NCI-H524 (cell line): ENCODE measurements at regions not wholly inside any gene's neighbourhood (a gene's known extent, or its start where the extent isn't known, plus 50 kb on each side); places are given as distances from the start of the nearest gene placed in this dataset.

Experiments
- DNase-seq, 2 experiments: peaks; one replicate each; lab custom pipeline; 2025; lab: John Stamatoyannopoulos, UW

DNA sequence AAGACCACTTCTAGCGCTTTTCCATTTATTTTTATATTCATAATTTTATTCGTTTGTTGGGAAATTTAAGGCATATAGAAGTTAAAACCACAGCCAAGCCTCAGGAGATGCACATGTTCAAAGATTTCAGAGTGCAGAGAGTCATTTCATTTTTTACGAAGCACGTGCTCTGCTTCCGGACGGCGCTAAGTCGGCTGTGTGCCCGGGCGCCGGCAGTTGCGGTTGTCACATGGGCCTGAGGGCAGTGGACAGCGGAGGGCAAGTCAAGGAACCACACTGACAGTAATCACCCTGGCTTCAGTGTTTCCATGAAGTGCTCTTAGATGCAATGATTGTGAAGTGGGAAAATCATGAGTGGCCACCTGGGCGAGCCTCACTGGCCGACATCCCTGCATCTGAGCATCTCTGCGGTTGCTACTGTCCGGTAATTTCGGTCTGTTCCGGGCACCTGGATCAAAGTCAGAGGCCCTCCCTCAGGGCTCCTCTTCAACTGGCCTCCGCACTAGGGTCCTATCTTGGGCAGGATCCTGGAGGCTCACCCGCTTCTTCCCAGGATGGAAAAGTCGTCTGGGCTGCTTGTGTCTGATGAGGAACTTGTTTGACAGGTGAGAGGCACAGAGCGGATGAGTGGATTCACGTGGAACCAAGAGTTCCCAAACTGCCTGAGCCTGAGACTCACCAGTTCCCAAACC lies 90.8 kb downstream of the DACT2 start:
- DNase-seq, result no peak

DNA sequence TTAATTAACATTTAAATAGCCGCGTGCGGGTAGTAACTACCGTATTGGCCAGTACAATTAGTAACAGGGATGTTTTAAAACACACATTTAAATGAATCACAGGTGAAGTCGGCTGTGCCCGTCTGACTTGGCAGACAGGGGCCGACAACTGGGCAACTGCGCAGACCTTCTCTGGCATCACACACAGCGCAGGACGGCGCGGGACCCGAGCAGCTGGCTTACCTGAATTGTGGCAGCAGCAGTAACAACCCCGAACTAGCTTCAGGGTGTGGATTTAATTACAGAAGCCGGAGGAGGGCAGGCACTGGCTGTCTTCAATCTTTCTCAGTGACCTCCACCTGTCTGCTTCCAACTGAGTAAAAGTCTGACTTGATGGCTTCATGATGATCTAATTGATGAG lies 91.7 kb downstream of the DACT2 start:
- no peak for DNase-seq

DNA sequence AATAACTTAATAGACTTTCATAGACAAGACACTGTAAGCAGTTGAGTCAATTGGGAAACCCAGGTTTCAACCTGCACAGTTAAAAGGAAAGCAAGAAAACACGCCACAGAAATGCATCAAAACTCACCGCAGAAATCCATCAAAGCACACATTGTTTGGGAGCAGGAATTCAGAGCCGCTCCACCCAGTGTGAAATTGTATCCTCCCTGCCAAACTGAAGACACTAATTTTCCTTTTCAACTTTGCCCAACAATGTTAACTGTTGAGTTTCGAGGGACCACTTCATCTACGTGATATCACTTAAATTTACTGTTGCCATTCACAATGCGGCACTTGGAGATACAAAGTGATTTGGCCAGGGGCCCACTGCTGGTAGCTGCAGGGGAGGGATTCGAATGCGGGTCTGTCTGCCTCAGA lies 92.7 kb downstream of the DACT2 start:
- DNase-seq, result no peak

DNA sequence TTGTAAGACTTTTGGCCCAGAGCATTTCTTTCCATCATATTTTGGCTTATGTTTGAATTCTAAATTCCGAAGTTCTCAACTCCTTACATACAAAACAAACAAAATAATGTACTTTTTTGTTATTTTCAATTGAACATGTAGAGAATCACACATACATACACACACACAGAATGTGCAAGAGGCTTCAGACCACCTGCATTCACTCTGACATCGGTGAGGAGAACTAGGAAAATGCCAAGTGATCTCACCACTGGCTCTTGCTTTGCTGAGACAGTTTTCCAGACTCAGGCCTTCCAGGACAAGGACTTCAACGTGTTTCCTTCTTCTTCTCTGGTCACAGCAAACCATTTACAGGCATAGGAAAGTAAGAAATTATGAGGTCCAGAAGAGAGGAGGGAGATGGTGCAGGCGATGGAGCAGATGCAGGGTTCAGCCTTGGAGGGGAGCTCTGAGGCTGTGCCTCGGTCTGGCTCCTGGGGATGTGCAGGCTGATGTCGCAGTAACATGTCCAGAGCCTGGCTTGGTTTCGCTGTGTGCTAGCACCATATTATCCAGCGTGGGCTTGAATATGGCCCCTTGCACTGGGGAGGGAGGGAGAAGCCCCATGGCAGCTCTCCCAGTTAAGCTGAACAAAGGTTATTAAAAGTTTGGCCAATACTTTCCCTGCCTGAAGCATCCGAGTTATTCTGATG lies 93.4 kb downstream of the DACT2 start:
- DNase-seq, result no peak

DNA sequence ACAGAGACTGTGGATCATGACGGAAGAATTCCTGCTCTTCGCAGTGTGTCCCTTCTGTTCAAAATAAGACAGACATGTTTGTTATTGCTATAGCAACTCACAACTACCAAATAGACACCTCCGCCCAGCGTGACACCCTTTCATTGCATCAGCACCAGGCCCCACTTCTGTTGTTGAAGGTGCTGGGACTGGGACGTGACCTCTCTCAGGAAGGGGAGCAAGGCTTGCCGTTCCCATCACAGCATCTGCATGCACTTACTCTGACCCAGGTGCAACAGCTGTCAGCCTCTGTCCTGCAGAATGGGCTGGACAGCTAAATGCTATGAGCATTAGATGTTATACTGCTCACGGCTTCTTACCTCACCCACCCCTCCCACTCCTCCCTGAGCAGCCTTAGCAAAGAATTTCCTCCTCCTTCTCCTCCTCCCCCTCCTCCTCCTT lies 94.1 kb downstream of the DACT2 start:
- no peak for DNase-seq

DNA sequence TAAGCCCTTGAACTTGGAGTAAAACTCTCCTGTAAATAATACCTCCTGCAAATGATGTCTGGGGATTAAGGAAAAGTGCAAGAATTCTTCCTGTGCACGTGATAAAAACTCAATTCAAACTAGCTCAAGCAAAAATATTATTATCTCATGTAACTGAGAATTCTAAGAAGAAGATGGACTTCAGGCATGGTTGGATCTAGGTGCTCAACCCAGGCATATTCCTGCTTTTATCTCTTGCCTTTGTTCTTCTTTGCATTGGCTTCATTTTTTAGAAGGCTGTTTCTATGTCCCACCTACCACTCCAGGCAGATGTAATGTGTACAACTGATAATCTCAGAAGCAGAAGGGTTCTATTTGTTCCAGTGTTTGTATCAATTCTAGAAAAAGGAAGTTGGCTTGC lies 95.8 kb downstream of the DACT2 start:
- DNase-seq, result no peak

DNA sequence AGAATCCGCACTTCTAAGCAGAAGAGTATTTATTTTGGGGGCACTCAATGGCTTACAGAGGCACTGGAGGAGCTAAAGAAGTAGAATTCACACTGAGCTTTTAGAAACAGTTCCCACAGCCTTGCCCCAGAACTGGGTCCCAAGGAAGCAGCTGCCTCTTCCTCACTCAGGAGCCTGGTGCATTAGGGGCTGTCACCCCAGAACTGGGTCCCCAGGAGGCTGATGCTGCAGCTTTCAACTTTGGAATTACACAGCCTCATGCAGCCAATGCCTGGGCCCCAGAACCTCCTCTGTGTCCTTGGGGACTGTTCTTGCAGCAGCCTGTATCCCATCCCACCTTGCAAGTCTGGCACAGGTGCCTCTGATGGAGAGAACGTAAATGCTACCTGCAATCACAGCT lies 96.4 kb downstream of the DACT2 start:
- no peak for DNase-seq

DNA sequence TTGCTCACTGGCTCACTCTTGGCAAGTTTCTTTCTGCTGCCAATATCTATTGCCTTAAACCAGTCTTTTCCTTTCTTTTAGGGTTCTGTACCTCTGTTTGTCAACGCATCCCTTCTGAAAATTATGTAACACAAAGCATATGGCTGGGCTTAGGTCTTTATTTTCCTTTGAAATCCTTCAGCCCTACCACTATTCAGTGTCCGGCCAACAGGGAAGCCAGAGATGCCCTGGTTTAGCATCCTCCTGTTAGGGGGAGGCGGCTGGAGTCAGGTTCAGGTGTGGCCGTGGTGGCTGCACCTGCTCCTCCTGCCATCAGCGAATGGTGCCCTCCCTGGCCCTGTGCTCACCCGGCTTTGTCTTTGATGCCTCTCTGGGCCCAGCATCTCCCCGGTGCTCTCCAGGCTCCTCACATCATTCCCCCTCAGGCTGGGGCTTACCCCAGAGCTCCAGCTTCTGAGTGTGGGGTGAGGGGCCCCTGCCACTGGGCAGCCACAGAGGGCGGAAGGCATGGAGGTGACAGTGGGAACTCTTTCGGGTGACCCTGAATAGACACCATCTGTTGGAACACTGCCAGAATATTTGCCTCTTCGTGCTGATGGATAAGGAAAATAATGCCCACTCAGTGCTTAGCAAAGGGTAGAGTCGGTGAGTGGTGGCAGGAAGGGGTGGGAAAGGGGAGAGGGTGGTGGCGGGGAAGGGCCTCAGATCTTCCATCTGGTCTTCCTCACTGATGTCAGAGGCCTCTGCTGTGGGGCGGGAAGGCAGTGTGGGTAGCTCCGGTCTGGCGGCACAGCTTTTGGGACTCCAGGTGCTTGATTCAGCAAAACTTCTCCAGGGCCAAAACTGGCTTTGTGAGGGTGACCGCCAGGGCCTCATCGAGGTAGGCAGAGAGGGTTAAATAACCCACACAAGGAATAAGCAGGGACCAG lies 97.2 kb downstream of the DACT2 start:
- no peak for DNase-seq

DNA sequence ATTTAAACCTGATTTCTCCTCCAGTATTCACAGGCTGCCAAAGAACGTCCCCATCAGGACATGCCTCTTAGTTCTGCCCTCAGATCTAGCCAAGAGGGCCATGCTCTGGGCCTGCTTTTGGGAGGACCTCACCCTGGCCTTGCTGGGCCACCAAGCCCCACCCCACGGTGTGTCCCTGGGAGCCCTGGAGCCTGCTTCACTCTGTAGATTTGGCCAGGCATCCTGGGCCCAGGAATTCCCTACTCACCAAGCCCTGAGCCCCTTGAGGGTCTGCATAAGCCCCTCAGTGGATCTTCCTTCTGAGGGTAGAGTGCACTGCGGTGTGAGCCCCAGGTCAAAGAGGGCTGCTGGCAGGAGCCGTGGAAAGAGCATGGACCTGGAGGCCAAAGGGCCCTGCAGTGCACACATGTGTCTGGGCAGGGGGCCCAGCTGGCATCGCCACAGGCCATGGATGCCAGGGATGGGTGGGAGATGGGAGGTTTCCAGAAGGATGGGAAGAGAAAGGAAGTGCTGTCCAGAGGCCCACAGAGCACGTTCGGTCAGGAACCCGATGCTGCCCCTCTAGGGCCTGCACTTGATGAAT lies 98.0 kb downstream of the DACT2 start:
- DNase-seq, result no peak

DNA sequence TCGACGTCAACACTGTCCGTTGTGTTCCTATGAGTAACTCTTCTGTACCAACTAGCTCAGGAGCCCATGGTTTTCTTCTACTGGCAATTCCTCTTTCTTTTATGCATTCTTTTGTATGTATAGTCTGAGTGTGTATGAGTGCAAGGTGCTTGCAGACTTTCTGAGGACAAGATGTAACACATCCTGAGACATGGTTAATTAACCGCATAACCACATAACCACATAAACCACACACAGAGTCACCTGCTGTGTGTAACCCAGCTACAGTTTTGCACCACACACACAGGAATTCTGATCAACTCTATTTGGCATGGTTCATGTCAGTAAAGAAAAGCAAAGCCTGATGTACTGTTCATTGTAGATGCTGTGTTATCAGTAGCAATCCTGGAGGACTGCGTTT lies 98.6 kb downstream of the DACT2 start:
- DNase-seq, result no peak

DNA sequence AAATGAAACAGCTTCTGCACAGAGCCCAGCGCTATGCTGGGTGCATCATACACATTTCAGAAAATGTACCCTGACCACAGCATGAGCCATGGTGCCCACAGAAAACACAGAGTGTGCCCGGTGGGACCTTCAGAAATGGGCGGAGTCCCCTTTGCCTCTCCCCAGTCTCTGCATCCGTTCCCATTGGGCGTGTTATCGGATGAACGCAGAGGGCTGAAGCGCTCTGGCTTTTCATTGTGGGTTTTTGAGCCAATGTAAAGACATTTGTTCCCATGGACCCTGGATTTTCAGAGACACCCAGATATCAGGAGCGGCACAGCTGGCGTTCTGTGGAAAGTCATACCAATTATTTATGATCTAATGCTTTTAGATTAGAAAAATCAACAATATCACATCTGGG lies 99.8 kb downstream of the DACT2 start:
- no peak for DNase-seq

DNA sequence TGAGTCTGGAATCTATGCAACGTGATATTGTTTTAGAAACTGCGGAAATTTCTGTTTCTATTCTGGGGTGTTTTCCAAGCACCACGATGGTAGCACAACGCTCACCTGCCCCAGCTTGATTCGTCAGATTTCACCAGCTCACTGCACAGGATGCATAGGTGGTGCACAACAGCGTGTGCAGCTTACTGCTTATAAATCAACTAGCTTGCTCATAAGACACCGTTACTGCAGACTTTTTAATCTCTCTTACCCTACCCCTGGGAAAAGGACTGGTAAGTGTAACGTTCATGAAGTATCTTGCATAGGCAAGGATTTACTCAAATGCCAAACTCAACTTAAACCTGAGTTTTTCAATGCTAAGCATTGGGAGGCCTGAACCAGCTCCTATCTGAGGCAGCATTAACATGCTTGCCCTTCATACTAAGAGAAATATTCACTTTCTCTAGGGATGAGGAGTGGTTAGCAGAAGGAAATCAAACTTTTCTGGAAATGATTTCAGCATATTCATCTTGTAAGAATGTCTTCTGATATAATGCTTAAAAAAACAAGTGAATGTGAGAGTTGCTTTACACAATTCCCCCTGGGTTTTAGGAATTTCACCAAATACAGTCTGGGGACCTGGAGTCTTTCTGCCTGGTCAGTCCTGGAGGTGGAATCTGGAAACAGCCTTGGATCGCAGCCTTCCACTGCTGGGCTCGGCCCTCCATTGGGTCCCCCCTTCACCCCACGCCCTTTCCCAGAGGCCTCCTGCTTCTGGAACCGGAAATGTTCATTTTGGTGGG lies 100.6 kb downstream of the DACT2 start:
- DNase-seq, result no peak

DNA sequence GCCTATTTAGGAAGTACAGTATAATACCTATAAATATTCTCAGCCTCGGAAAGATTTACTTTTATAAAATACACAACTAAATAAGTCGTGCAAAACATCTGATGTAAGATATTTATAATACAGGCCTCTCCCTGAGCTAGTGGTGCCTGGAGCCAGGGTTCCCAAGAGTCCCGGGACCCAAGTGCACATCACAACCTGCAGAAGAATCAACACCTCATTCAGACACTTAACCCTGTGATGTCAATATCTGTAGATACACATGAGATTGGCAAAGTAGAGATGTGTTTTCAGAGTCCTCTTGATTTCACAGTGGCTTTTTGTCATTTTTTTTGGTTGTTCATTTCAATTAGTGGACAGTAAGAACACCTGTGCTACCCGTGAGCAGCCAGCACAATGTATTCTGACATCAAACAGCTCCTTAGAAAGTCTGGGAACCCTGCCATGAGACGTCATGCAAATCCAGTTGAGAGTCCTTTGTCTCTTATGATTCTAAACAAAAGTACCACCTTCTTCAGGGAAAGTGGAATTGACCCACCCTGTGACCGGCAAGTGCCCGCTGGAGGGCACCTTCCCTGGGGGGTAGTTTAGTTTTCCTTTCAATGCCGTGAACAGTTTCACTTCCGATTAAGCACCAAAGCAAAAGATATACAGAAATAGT lies 101.6 kb downstream of the DACT2 start:
- DNase-seq, result no peak

DNA sequence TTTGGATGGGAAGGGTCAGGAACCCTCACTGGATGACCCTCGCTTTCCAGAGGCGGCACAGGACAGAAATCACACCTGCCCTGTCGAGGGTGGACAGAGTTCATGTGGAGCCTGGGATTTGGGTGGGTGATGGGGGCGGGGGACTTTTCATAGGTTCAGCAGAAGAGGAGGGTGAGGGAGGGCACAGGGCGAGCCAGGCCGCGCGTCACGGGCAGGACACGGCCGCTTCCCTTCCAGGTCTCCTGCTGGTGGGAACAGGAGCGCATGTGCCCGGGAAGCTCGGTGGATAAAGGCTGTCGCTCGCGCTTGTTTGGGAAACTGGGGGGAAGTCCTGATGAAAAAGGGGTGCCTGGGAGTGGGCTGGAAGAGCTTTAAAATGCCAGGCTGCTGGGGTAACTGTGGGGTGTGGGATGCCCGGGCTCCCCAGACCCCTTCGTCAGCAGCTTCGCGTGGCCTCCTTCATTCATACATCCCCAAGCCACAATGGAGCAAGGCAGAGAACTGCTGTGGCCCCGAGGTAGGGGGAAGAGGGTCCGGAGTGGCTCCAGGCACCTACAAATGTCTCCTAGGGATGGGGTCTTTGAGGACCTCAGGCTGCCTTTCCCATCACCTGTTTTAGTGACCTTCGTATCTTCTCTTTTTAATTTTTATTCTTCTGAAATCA lies 102.2 kb downstream of the DACT2 start:
- no peak for DNase-seq

DNA sequence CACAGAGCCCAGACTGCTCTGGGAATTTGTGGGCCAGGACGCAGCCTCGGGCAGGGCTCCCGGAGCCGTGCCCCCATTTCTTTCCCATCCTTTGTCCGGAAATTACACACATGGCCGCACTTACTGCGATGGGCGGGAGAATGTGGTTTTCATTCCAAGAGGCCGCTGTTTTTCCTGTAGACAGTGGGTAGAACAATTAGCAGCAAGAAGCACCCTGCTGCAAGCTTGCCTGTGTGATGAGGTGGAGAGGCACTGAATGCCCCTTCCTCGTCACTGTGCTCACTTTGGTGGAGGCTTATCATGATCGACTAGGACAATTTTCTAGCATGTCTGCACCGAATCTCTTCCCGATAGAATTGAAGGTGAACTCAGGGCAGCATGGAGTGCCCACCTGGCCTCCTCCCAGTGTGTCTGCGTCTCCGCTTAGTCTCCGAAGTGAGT lies 102.8 kb downstream of the DACT2 start:
- no peak for DNase-seq

DNA sequence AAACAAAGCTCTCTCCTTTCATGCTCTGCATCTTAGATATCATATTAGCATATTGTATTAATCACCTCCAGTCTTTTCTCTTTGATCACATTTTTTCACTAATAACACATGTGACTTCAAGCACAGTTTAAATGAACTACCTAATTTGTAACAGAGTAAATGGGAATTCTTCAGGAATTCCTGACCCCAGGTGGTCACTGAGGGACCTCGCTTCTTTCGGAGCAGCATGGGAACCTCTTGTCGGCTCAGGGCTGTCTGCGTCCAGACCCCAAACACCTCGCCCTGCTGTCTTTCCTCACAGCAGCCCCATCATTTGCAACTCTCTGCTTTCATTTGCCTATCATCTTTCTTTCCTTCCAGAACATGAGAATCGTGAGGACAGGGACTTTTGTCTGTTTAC lies 103.5 kb downstream of the DACT2 start:
- DNase-seq, result no peak

DNA sequence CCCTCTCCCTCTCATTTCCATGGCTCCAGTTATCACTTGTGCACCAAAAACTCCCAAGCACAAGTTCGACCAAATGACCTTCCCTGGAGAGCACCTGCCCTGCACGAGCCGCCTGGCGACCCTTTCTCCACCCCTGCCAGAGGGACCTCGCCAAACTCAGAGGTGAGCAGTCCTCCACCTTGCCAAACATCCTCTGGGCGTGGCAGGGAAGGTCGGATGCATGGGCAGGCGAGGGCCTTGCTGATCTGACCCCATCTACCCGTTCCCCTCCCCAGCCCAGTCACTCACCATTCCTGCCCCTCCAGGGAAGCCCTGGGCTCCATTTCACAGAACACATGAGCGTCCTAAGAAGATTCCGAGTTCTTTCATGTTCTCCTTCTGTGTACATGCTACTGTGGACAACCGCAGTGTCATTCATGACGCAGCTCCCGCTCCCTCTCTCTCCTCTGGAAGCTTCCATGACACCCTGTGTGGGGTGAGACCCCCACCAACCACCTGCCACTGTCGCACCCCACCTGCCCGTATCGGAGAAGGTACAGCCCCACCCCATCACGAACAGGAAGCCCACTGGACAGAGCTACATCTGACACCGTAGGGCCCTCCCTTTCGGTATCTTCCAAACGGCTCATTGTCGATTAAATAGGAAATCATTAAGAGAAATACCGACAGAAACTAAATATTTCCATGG lies 104.3 kb downstream of the DACT2 start:
- no peak for DNase-seq

DNA sequence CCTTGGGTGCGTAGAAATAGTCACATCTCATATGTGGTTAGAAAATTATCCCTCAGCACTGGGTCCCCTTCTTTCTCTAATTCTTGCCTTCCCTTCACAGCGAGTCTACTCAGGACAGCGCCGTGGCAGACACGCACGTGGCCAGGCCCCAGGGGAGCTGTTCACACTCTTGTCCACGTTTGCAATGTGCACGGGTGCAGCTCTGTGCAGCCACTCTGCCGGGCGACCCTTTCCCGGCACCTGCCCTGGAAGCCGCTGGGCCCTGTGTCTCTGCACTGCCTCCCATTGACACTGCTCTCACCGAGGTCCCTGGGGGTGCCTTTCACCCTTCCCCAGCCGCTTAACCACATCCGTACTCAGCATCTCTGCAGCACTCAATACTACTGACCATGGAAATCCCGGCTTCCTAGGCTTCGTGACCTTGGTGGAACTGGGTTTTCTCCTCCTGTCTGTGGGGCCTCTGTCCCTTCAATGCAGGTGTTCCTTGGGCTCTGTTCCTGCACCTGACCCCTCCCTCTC lies 104.9 kb downstream of the DACT2 start:
- no peak for DNase-seq

DNA sequence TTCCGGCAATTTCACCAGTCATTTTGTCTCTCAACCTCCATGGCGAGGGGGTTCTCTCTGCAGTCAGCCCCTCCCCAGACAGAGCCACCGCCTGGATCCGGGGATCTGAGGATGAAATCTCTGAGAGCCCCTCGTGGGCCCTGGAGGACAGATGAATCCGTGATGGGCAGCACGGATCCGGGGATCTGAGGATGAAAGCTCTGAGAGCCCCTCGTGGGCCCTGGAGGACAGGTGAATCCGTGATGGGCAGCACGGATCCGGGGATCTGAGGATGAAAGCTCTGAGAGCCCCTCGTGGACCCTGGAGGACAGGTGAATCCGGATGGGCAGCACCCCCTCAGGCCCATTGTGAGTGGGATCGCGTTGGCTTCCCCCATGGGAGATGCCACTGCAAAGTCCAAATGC lies 106.5 kb downstream of the DACT2 start:
- DNase-seq, result no peak

DNA sequence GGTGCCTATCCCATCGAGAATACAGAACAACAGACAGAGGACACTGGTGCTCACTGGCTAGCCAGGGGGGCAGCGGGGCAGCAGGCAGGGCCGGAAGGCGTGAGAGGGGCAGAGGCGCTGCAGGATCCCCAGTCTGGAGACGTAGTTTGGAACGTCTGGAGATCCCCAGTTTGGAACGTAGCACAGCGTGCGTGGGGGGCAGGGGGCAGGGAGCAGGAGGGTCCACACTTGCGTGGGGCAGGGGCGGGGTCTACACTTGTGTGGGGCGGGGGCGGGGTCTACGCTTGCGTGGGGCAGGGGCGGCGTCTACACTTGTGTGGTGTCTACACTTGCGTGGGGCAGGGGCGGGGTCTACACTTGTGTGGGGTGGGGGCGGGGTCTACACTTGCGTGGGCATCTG lies 107.2 kb downstream of the DACT2 start:
- DNase-seq, result no peak
